ENCODE measurements at regions not wholly inside any gene's neighbourhood (a gene's known extent, or its start where the extent isn't known, plus 50 kb on each side); places are given as distances from the start of the nearest gene placed in this dataset.

GRCh38 chr1:96989302-96989701, 267.7 kb downstream of the PTBP2 start:
- no peaks in the 10 kb centered on the region for H3K27me3 ChIP-seq (replicated peaks in 1 of 7)
- intact Hi-C loops (cut with DNase I; ENCODE audit: low total_unique reads) = no loop called here
- no peak overlapping the region for H3K27ac ChIP-seq
- DNase-seq = no peak
- H3K36me3 ChIP-seq = no peaks in the 10 kb centered on the region
- no peak overlapping the region for H3K4me3 ChIP-seq
- H3K9me3 ChIP-seq = no peaks in the 10 kb centered on the region
- H3K4me1 ChIP-seq = no peaks in the 10 kb centered on the region
- 76 to 91% (median 89%) methylated on average over 2 of the region's 2 CpGs for WGBS, 5 donors
- TF ChIP-seq, protein P1, sequence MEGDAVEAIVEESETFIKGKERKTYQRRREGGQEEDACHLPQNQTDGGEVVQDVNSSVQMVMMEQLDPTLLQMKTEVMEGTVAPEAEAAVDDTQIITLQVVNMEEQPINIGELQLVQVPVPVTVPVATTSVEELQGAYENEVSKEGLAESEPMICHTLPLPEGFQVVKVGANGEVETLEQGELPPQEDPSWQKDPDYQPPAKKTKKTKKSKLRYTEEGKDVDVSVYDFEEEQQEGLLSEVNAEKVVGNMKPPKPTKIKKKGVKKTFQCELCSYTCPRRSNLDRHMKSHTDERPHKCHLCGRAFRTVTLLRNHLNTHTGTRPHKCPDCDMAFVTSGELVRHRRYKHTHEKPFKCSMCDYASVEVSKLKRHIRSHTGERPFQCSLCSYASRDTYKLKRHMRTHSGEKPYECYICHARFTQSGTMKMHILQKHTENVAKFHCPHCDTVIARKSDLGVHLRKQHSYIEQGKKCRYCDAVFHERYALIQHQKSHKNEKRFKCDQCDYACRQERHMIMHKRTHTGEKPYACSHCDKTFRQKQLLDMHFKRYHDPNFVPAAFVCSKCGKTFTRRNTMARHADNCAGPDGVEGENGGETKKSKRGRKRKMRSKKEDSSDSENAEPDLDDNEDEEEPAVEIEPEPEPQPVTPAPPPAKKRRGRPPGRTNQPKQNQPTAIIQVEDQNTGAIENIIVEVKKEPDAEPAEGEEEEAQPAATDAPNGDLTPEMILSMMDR (IDR thresholded peaks at IDR 0.05 in 8 of 11, conservative IDR thresholded peaks at IDR 0.05 in 3 of 11) = no peak
- TF ChIP-seq POLR2A (IDR thresholded peaks at IDR 0.05) (no peak), POLR2AphosphoS5 (IDR thresholded peaks at IDR 0.05) (no peak)

DNA sequence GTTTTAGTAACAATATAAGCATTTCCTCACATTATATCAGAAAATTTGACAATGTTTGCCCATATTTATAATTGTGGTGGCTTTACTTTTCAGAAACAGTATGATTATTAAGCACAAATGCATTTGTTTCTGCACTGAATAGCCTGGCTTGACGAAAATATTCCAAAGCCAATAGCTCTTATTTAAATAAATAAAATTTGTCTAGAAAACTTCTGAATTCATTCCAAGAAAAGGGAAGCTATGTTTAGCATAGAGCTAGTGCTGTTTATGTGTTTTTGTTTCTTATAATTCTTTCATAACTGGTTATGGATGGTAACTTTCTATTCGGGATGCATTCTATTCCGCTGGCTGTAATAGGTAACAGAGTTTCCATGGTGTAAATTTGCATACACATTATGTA, 268.6 kb downstream of the PTBP2 start:
- 88 to 96% (median 89%) methylated on average over 3 of the region's 3 CpGs for WGBS, 5 donors
- intact Hi-C loops (cut with DNase I; ENCODE audit: low total_unique reads) = no loop called here

DNA sequence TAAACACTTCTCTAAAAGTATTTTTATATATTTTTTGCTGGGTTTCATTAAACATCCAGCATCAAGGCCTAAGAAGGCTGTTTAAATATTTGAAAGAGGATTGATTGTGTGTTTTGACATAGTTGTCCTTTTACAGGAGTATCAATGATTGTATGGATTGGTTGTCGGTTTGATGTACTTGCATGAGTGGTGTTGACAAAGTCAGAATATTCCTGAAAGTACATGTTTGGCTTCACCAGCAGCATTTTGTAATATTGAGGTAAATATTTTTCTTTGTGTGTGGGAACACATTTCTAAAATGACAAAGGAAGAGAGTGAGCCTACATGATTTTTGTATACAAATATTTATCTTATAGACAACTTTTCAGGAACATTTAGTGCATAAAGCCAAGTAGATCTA, 269.7 kb downstream of the PTBP2 start:
- no peaks in the 10 kb centered on the region for H3K4me1 ChIP-seq
- no peak overlapping the region for H3K4me3 ChIP-seq
- TF ChIP-seq POLR2A (IDR thresholded peaks at IDR 0.05) = no peak
- TF ChIP-seq POLR2AphosphoS5 (IDR thresholded peaks at IDR 0.05) = no peak
- TF ChIP-seq, protein P1 (IDR thresholded peaks at IDR 0.05 in 8 of 11, conservative IDR thresholded peaks at IDR 0.05 in 3 of 11) = no peak
- no peak overlapping the region for H3K27ac ChIP-seq
- DNase-seq = no peak
- WGBS, 5 donors = 85 to 100% (median 96%) methylated on average over 1 of the region's 1 CpG
- H3K9me3 ChIP-seq = no peaks in the 10 kb centered on the region
- intact Hi-C loops (cut with DNase I; ENCODE audit: low total_unique reads) = no loop called here
- H3K27me3 ChIP-seq (replicated peaks in 1 of 7) = no peaks in the 10 kb centered on the region
- H3K36me3 ChIP-seq = no peaks in the 10 kb centered on the region

More for the DNA sequence above, 268.6 kb downstream of the PTBP2 start:
- H3K9me3 ChIP-seq = no peaks in the 10 kb centered on the region
- H3K27ac ChIP-seq = no peak overlapping the region
- no peak for TF ChIP-seq POLR2A (IDR thresholded peaks at IDR 0.05)
- no peak for TF ChIP-seq POLR2AphosphoS5 (IDR thresholded peaks at IDR 0.05)
- TF ChIP-seq, protein P1 (IDR thresholded peaks at IDR 0.05 in 8 of 11, conservative IDR thresholded peaks at IDR 0.05 in 3 of 11) = no peak
- no peaks in the 10 kb centered on the region for H3K27me3 ChIP-seq (replicated peaks in 1 of 7)
- H3K4me3 ChIP-seq = no peak overlapping the region
- no peaks in the 10 kb centered on the region for H3K4me1 ChIP-seq
- DNase-seq = no peak
- H3K36me3 ChIP-seq = no peaks in the 10 kb centered on the region

DNA sequence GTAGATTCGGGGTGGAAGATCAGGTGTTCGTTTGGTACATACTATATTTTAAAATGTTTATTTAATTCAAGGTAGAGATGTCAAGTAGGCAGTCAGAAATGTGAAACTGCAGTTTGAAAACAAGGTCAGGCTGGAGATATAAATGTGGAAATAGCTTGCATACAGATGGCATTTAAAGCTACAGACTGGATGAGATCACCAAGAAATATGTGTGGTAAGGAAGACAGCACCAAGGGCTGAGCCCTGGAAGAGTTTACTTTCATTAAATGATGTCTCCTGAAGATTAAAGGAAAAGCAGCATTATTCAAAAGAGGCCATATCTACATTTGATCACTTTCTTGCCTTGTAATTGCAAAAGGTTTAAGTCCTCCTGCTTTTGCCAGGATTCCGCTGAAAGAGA, 271.3 kb downstream of the PTBP2 start:
- 81 to 91% (median 86%) methylated on average over 3 of the region's 3 CpGs for WGBS, 5 donors
- TF ChIP-seq POLR2AphosphoS5 (IDR thresholded peaks at IDR 0.05) = no peak
- TF ChIP-seq, protein P1 (IDR thresholded peaks at IDR 0.05 in 8 of 11, conservative IDR thresholded peaks at IDR 0.05 in 3 of 11) = no peak
- no peak for TF ChIP-seq POLR2A (IDR thresholded peaks at IDR 0.05)

More for the DNA sequence above, 271.3 kb downstream of the PTBP2 start:
- no peak overlapping the region for H3K27ac ChIP-seq
- intact Hi-C loops (cut with DNase I; ENCODE audit: low total_unique reads) = no loop called here
- H3K4me3 ChIP-seq = no peak overlapping the region
- H3K4me1 ChIP-seq = no peaks in the 10 kb centered on the region
- no peaks in the 10 kb centered on the region for H3K27me3 ChIP-seq (replicated peaks in 1 of 7)
- no peaks in the 10 kb centered on the region for H3K36me3 ChIP-seq
- no peak for DNase-seq
- no peaks in the 10 kb centered on the region for H3K9me3 ChIP-seq

Measured in spleen (tissue), 11 donors.